T-helper 2 cell treated with Interferon-gamma antibody and Interleukin-4, amounts not matched to agents 5 μg/mL and 100 μg/mL, for 36 hours (primary cell): ENCODE measurements at regions not wholly inside any gene's neighbourhood (a gene's known extent, or its start where the extent isn't known, plus 50 kb on each side); places are given as distances from the start of the nearest gene placed in this dataset.
"Not testable (repeated sequence)": the region's sequence is repeated elsewhere in the genome, so short reads cannot be mapped to it uniquely, and the experiment has no call there.

Experiments used
- DNase-seq: peaks from one replicate; pipeline ENCODE4 v3.0.0; 2021; ENCODE audit warnings: low spot score
- H3K27ac Mint-ChIP-seq: one replicate; pipeline ENCODE4 v1.8.0; 2021; ENCODE audit warnings: mild to moderate bottlenecking, mixed read lengths
- H3K27me3 Mint-ChIP-seq: one replicate; pipeline ENCODE4 v1.8.0; 2021; ENCODE audit warnings: low read depth, mixed read lengths
- H3K36me3 Mint-ChIP-seq: one replicate; pipeline ENCODE4 v1.8.0; 2021; ENCODE audit warnings: low read depth, mixed read lengths
- H3K4me1 Mint-ChIP-seq: one replicate; pipeline ENCODE4 v1.8.0; 2021; ENCODE audit warnings: low read depth, mixed read lengths
- H3K4me3 Mint-ChIP-seq: one replicate; pipeline ENCODE4 v1.8.0; 2022; ENCODE audit warnings: mild to moderate bottlenecking, moderate library complexity, mixed read lengths
- H3K9me3 Mint-ChIP-seq: one replicate; pipeline ENCODE4 v1.8.0; 2021; ENCODE audit warnings: mixed read lengths

DNA sequence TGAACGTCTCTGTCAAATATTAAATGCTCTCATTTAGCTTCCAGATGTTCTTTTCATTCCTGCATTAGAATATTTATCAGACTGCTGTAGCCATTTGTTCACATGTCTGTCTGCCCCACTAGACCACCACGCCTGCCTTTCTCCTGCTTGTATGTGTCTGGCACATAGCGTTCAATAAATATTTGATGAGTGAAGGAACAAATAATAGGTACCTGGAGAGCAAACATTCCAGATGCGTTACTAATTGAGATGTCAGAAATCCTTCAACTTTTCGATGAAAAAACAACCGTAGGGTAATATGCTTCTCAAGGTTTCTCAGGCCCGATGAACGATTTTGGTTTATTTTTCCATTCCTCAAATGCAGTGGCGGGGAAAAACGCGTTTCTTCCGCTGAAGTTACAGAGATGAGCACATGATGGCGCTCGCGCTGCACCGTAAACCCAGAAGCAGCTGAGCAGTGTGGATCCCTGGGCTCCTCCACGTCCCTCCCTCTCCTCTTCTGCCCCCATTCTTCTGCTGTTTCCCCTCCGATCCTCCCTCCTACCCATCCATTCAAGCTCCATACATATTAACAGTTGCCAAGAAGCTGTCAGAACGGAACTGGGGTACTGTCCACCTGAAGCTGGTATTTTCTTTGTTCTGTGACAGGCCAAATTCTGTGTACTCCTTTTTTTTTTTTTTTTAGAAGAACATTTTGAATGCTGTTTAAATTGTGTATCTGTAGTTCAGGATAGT, 245.4 kb downstream of the MPDZ start:
- H3K9me3 Mint-ChIP-seq, result no peaks in the 10 kb centered on the region
- H3K4me3 Mint-ChIP-seq, result no peak overlapping the region
- H3K36me3 Mint-ChIP-seq, result no peaks in the 10 kb centered on the region
- no peaks in the 10 kb centered on the region for H3K4me1 Mint-ChIP-seq
- no peak overlapping the region for H3K27ac Mint-ChIP-seq
- no peaks in the 10 kb centered on the region for H3K27me3 Mint-ChIP-seq
- DNase-seq, result no peak

DNA sequence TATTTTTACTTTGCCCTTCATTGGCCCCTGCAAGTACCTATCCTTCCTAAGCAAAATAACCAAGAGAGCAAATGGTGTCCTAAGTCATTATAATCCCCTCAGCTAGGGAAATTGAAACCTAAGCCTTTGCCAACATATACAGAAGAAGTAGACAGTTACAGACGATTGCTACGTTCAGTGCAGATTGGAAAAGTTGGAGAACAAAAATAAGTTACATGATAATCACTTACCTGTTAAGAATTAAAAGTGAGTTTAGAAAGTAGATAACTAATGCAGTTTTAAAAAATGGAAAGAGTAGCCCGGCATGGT, 244.8 kb downstream of the MPDZ start:
- Mint-ChIP-seq H3K9me3 (no peaks in the 10 kb centered on the region), H3K27me3 (no peaks in the 10 kb centered on the region)

DNA sequence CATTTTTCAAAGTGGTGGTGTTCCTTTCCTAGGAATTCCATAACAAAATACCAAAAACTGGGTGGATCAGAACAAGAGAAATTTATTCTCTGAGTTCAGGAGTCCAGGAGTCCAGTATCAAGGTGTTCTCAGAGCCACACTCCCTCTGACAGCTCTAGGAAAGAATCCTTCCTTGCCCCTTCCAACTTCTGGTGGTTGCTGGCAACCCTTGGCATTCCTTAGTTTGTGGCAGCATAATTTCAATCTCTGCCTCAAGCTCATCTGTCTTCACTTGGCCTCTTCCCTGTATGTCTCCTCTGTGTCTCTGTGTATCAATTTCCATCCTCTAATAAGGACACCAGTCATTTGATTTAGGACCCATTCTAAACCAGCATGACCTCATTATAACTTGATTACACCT, 243.7 kb downstream of the MPDZ start:
- H3K27me3 Mint-ChIP-seq, result no peaks in the 10 kb centered on the region
- no peaks in the 10 kb centered on the region for H3K36me3 Mint-ChIP-seq
- H3K27ac Mint-ChIP-seq, result no peak overlapping the region
- H3K9me3 Mint-ChIP-seq, result no peaks in the 10 kb centered on the region
- no peak for DNase-seq
- H3K4me1 Mint-ChIP-seq, result no peaks in the 10 kb centered on the region
- H3K4me3 Mint-ChIP-seq, result no peak overlapping the region

More for the DNA sequence above, 244.8 kb downstream of the MPDZ start:
- Mint-ChIP-seq H3K36me3 (no peaks in the 10 kb centered on the region), H3K4me1 (no peaks in the 10 kb centered on the region), H3K4me3 (no peak overlapping the region), H3K27ac (no peak overlapping the region)
- no peak for DNase-seq

DNA sequence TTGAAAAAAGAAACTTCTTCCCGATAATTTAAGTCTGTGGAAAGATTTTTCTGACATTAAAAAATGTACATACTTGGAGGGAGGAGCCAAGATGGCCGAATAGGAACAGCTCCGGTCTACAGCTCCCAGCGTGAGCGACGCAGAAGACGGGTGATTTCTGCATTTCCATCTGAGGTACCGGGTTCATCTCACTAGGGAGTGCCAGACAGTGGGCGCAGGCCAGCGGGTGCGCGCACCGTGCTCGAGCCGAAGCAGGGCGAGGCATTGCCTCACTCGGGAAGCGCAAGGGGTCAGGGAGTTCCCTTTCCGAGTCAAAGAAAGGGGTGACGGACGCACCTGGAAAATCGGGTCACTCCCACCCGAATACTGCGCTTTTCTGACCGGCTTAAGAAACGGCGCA, 241.7 kb downstream of the MPDZ start:
- not testable (repeated sequence) for H3K4me3 Mint-ChIP-seq, H3K27me3 Mint-ChIP-seq, DNase-seq, H3K36me3 Mint-ChIP-seq, H3K27ac Mint-ChIP-seq, H3K4me1 Mint-ChIP-seq, H3K9me3 Mint-ChIP-seq

DNA sequence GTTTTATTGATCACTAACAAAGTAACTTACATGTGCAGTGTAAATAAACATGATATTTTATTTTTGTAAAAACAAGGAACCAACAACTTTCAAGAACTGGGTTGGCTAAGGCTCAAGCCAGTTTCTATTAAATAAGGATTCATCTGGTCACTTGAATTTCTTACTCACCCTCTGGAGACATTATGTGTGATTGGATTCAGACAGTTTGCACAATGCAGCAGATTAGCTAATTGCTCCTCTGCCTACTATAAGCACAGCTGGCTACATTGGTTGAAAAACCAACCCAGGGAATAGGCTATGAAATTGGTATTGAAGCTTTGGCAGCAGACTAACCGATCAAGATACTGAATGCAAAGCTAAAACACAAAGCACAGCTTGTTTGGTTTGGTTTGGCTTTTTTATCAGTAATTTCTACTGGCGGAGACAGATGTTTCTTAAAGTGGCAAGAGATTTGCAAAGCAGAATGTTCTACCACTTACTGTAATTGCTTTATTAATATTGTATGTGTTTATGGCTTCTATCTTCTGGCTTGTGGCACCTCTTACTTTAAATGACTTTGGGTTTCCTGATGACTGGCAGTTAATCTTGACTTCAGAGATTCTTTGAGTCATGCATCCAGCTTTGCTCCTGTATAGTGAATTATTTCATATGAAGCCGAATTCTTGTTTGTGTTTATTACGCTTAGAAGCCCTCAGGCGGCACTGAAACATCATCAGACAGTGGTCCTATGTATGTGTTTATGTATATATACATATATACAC, 231.5 kb downstream of the MPDZ start:
- H3K27ac Mint-ChIP-seq, result no peak overlapping the region

DNA sequence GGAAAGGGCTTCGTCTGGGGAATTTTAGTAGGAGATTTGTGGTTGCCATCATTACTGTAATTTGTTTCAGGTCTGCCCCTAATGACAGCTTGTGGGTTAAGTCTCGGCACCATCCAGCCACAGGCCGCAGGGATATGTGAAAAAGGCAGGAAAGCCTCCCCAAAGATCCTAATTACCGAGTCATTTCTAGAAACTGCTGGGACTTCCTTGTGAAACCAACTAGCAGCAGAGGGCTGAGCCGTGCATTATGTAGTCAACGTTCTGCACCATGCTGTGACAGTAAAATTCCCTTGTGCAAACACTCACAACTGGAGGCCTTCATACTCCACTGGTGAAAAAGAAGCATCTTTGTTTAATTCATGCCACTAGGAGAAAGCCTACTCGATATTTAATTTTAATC, 230.3 kb downstream of the MPDZ start:
- H3K27me3 Mint-ChIP-seq, result no peaks in the 10 kb centered on the region
- DNase-seq, result no peak
- peaks cover 47% of the 10 kb centered on the region for H3K9me3 Mint-ChIP-seq
- H3K4me3 Mint-ChIP-seq, result no peak overlapping the region
- H3K36me3 Mint-ChIP-seq, result no peaks in the 10 kb centered on the region
- H3K27ac Mint-ChIP-seq, result no peak overlapping the region
- H3K4me1 Mint-ChIP-seq, result no peaks in the 10 kb centered on the region

More for the DNA sequence above, 231.5 kb downstream of the MPDZ start:
- no peak for DNase-seq
- Mint-ChIP-seq H3K4me3 (no peak overlapping the region), H3K36me3 (no peaks in the 10 kb centered on the region), H3K9me3 (peaks cover 41% of the 10 kb centered on the region), H3K4me1 (no peaks in the 10 kb centered on the region), H3K27me3 (no peaks in the 10 kb centered on the region)

DNA sequence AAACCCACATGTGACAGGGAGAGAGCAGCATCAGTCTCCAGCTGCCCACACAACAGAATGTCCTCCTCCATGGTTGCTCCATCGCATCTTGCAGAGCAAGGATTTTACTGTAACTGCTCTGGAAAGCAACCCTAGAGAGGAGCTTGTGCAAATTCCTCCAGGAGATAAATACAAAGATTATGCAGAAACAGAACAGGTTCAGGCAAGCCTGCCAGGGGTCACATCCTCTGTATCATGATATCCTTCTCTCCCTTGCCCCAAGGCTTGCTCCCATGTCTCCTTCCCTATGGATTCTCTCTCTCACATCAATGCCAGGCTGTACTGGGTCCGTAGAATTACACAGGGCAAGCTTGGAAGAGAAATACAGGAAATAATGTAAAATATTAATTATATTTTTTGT, 226.0 kb downstream of the MPDZ start:
- Mint-ChIP-seq H3K9me3 (peaks cover 32% of the 10 kb centered on the region), H3K27me3 (no peaks in the 10 kb centered on the region), H3K27ac (no peak overlapping the region), H3K36me3 (no peaks in the 10 kb centered on the region), H3K4me1 (no peaks in the 10 kb centered on the region), H3K4me3 (no peak overlapping the region)
- DNase-seq, result no peak

DNA sequence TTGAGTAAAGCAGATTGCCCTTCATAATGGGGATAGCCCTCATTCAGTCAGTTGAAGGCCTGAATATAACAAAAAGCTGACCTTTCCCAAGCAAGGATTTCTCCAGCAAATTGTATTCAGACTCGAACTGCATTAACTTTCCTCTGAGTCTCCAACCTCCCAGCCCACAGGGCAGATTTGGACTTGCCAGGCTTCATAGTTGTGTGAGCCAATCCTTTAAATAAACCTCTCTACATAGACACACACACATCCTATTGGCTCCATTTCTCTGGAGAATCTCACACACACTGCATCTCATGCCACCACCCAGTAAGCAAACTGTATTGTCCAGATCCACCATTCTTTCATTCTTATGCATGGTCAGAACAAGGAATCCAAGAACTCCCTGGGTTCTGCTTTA, 225.1 kb downstream of the MPDZ start:
- Mint-ChIP-seq H3K4me1 (no peaks in the 10 kb centered on the region), H3K27ac (no peak overlapping the region), H3K27me3 (no peaks in the 10 kb centered on the region), H3K9me3 (peaks cover 29% of the 10 kb centered on the region), H3K36me3 (no peaks in the 10 kb centered on the region), H3K4me3 (no peak overlapping the region)
- DNase-seq, result no peak
